Nephron (organoid): ENCODE measurements at regions not wholly inside any gene's neighbourhood (a gene's known extent, or its start where the extent isn't known, plus 50 kb on each side); places are given as distances from the start of the nearest gene placed in this dataset.

Experiments used
- H3K27ac Mint-ChIP-seq, 3 experiments: 2 replicates each; pipeline ENCODE4 v1.8.0; 2020; ENCODE audit warnings: mixed read lengths in 3 of 3, mild to moderate bottlenecking in 2 of 3, moderate library complexity in 1 of 3
- H3K27me3 Mint-ChIP-seq: 2 replicates; pipeline ENCODE4 v1.8.0; 2021; ENCODE audit warnings: low read depth, mild to moderate bottlenecking, moderate library complexity, mixed read lengths
- H3K36me3 Mint-ChIP-seq: 2 replicates; pipeline ENCODE4 v1.8.0; 2020; ENCODE audit warnings: low read depth, mixed read lengths
- H3K4me1 Mint-ChIP-seq: 2 replicates; pipeline ENCODE4 v1.8.0; 2020; ENCODE audit warnings: mixed read lengths
- H3K4me3 Mint-ChIP-seq, 3 experiments: 2 replicates each; pipeline ENCODE4 v1.8.0; 2020; ENCODE audit warnings: mild to moderate bottlenecking in 3 of 3, mixed read lengths in 3 of 3, moderate library complexity in 2 of 3
- H3K9me3 Mint-ChIP-seq: 2 replicates; pipeline ENCODE4 v1.8.0; 2020; ENCODE audit warnings: mixed read lengths
- TF ChIP-seq, protein P1 (sequence below), 3 experiments: fragments of 200-600 bp; sonication (generic); IDR thresholded peaks; one replicate each; pipeline ENCODE4 v1.5.0; 2021; ENCODE audit warnings: antibody characterized with exemption in 3 of 3; ENCODE audit not compliant: unreplicated experiment in 3 of 3

DNA sequence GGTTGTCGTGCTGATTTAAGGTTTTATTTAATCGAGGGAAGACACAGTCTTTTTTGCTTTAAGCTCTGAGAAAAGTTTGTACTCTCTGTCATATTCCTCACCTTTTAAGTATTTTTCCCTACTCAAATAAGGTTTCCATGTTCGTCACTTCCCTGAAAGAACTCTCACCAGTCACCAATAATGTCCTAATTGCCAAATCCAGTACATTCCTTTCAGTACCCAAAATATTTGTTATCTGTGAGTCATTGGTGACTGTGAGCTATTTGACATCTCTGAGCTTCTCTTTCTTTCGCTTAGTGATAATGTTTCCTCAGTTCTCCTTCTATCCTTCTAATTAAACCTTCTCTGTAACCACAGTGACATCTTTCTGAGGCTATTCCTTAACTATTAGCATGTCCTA, 874.2 kb upstream of the ADGRL2 start:
- TF ChIP-seq, protein P1, sequence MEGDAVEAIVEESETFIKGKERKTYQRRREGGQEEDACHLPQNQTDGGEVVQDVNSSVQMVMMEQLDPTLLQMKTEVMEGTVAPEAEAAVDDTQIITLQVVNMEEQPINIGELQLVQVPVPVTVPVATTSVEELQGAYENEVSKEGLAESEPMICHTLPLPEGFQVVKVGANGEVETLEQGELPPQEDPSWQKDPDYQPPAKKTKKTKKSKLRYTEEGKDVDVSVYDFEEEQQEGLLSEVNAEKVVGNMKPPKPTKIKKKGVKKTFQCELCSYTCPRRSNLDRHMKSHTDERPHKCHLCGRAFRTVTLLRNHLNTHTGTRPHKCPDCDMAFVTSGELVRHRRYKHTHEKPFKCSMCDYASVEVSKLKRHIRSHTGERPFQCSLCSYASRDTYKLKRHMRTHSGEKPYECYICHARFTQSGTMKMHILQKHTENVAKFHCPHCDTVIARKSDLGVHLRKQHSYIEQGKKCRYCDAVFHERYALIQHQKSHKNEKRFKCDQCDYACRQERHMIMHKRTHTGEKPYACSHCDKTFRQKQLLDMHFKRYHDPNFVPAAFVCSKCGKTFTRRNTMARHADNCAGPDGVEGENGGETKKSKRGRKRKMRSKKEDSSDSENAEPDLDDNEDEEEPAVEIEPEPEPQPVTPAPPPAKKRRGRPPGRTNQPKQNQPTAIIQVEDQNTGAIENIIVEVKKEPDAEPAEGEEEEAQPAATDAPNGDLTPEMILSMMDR (IDR thresholded peaks at IDR 0.05; ENCODE audit: unreplicated experiment in 3 of 3): no peak
- H3K4me1 Mint-ChIP-seq: no peaks in the 10 kb centered on the region
- H3K27me3 Mint-ChIP-seq: no peaks in the 10 kb centered on the region
- no peak overlapping the region for H3K27ac Mint-ChIP-seq
- no peaks in the 10 kb centered on the region for H3K36me3 Mint-ChIP-seq
- H3K9me3 Mint-ChIP-seq: peaks cover 19% of the 10 kb centered on the region
- H3K4me3 Mint-ChIP-seq: no peak overlapping the region

DNA sequence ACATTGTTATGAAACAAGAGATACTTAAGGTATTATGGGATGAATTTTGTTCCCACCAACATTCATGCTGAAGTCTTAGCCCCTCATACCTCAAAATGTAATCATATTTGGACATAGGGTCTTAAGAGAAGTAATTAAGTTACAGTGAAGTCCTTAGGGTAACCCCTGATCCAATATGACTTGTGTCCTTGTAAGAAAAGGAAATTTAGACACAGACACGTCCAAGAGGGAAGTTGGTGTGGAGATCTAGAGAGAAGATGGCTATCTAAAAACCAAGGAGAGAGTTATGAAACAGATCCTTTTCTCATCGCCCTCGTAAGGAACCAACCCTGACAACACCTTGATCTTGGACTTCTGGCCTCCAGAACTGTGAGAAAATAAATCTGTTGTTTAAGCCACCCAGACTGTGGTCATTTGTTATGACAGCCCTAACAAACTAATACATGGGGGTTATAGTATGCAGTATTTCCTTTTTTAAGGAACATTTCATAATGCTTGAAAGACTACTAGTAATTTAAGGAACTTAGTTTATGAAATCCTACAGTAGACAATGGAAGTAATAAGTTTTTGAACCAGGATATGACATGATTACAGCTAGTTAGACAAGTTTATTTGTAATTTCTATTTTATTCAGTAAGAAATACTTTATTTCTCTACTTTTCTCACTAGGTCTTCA, 875.5 kb upstream of the ADGRL2 start:
- no peak overlapping the region for H3K27ac Mint-ChIP-seq
- no peaks in the 10 kb centered on the region for H3K27me3 Mint-ChIP-seq
- TF ChIP-seq, protein P1 (IDR thresholded peaks at IDR 0.05; ENCODE audit: unreplicated experiment in 3 of 3): no peak
- H3K4me3 Mint-ChIP-seq: no peak overlapping the region
- no peaks in the 10 kb centered on the region for H3K4me1 Mint-ChIP-seq
- peaks cover 7% of the 10 kb centered on the region for H3K9me3 Mint-ChIP-seq
- no peaks in the 10 kb centered on the region for H3K36me3 Mint-ChIP-seq

DNA sequence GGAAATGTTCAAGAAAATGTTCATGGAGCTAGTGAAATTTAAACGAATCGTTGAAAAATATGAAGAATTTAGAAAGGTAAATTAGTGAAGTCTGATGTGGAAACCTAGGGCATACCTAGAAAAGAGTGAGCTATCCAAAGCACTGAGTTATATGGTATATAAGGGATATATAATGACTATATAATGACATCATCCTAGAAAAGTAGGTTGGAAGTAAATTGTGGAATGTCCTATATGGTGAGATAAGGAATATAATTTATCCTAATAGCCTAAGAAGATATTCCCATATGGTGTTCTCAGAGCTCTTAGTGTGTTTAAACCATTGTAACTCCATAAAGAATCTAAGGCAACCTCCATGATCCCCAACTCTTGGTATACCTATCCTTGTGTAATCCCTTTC, 876.4 kb upstream of the ADGRL2 start:
- Mint-ChIP-seq H3K4me3 (no peak overlapping the region), H3K4me1 (no peaks in the 10 kb centered on the region), H3K27ac (no peak overlapping the region), H3K36me3 (no peaks in the 10 kb centered on the region), H3K9me3 (peaks cover 4% of the 10 kb centered on the region), H3K27me3 (no peaks in the 10 kb centered on the region)
- TF ChIP-seq, protein P1 (IDR thresholded peaks at IDR 0.05; ENCODE audit: unreplicated experiment in 3 of 3): no peak

DNA sequence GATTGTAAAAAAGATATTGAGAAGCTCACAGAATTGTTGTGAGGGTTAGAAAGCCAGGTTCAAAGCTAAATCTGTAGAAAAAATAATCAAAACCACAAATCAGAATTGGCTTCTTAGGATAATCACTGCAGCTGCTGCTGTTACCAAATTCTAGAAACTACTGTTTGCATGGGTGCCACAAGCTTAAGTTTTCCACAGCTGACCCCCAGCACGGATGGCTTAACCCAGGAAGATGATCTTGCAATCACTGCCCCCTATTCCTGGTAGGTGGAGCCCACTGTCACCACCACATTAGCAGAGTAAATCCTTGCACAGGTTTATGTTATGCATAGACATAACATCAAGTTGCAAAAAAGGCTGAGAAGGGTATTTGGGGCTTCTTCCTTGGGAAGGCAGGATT, 877.8 kb upstream of the ADGRL2 start:
- TF ChIP-seq, protein P1 (IDR thresholded peaks at IDR 0.05; ENCODE audit: unreplicated experiment in 3 of 3): no peak
- Mint-ChIP-seq H3K36me3 (no peaks in the 10 kb centered on the region), H3K27me3 (no peaks in the 10 kb centered on the region), H3K27ac (no peak overlapping the region), H3K4me3 (no peak overlapping the region), H3K4me1 (peaks cover 7% of the 10 kb centered on the region), H3K9me3 (no peaks in the 10 kb centered on the region)

DNA sequence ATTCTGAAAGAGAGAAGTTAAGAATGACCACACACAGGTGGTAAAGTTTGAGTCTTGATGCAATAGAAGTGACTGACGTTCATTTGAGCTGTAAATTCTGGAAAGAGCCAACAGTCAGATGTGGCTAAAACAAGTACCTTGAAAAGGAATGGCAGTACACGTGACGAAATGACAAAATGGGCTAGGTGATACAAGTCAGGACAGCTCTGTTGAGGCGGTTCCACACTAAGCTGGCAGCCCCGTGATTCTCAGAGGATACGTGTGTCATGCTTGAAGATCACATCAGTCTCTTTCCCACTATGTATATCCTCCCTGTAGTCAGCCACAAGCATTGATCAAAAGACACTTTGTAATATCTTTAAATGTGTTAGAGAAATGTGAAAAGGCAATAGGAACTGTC, 881.3 kb upstream of the ADGRL2 start:
- Mint-ChIP-seq H3K9me3 (no peaks in the 10 kb centered on the region), H3K4me3 (no peak overlapping the region), H3K27ac (no peak overlapping the region), H3K27me3 (no peaks in the 10 kb centered on the region), H3K4me1 (peaks cover 17% of the 10 kb centered on the region), H3K36me3 (no peaks in the 10 kb centered on the region)
- TF ChIP-seq, protein P1 (IDR thresholded peaks at IDR 0.05; ENCODE audit: unreplicated experiment in 3 of 3): no peak

DNA sequence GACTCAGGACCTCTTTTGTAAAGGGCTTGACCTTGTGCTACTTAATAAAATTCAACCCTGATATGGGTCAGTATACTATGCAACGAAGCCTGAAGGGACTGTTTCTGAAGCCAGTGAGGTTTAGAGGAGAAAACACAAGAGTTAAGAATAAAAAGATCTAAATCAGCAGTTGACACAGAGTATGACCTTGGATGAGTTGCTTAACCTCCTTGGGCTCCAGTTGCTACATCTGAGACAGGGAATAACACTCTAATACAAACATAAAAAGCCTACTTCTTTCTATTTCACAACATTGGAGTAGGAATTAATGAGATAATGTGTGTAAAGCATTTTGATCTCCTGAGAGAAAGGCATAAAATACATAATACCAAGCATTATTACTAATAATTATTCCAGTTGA, 882.4 kb upstream of the ADGRL2 start:
- Mint-ChIP-seq H3K27me3 (no peaks in the 10 kb centered on the region), H3K36me3 (no peaks in the 10 kb centered on the region), H3K4me1 (peaks cover 17% of the 10 kb centered on the region), H3K4me3 (no peak overlapping the region), H3K27ac (peak overlapping the region in 2 of 3 experiments; percentile 40 to 41), H3K9me3 (no peaks in the 10 kb centered on the region)
- TF ChIP-seq, protein P1 (IDR thresholded peaks at IDR 0.05; ENCODE audit: unreplicated experiment in 3 of 3): no peak
